ENCODE measurements at regions not wholly inside any gene's neighbourhood (a gene's known extent, or its start where the extent isn't known, plus 50 kb on each side); places are given as distances from the start of the nearest gene placed in this dataset.

GRCh38 chr13:31068119-31068423 is 93.6 kb downstream of the HSPH1 start:
- Mint-ChIP-seq H3K9me3 (no peaks in the 10 kb centered on the region; the same call in 2 of the 3 replicates), H3K27me3 (ENCODE audit: insufficient read depth, low read depth, poor library complexity) (peaks cover 2% of the 10 kb centered on the region), H3K36me3 (ENCODE audit: low read depth) (no peaks in the 10 kb centered on the region; the same call in 2 of the 3 replicates), H3K27ac (no peak overlapping the region), H3K4me3 (no peak overlapping the region), H3K4me1 (peaks cover 8% of the 10 kb centered on the region)
- Histone ChIP-seq H3K9me2 (ENCODE audit: insufficient read depth) (peaks cover 23% of the 10 kb centered on the region), H4K20me1 (replicated peaks; ENCODE audit: insufficient read depth) (no peaks in the 10 kb centered on the region), H3K27ac (ENCODE audit: low read depth) (no peak overlapping the region), H3K27me3 (ENCODE audit: insufficient read depth) (no peaks in the 10 kb centered on the region), H3K79me2 (replicated peaks; ENCODE audit: insufficient read depth) (no peaks in the 10 kb centered on the region), H3K36me3 (ENCODE audit: insufficient read depth) (no peaks in the 10 kb centered on the region), H3K4me3 (no peak overlapping the region), H3F3A (replicated peaks; ENCODE audit: low read depth) (no peaks in the 10 kb centered on the region), H2AFZ (no peak overlapping the region), H3K4me2 (no peak overlapping the region), H3K4me1 (ENCODE audit: insufficient read depth) (peaks cover 7% of the 10 kb centered on the region; the same call in 1 of the 2 replicates)
- DNase-seq (ENCODE audit: low spot score) (no peak), ATAC-seq (no peak)
- TF ChIP-seq CREB1 (CRISPR knock-in tag; IDR thresholded peaks at IDR 0.05; ENCODE audit: low read depth) (no peak), JUNB (IDR thresholded peaks at IDR 0.05; ENCODE audit: unreplicated experiment) (no peak), ZNF331 (CRISPR knock-in tag; IDR thresholded peaks at IDR 0.05; ENCODE audit: low read depth) (no peak), STAT1 (IDR thresholded peaks at IDR 0.05; ENCODE audit: unreplicated experiment) (no peak), ETS1 (IDR thresholded peaks at IDR 0.05) (no peak), EZH2phosphoT487 (IDR thresholded peaks at IDR 0.05; ENCODE audit: unreplicated experiment) (no peak)
- TF ChIP-seq, protein P1, sequence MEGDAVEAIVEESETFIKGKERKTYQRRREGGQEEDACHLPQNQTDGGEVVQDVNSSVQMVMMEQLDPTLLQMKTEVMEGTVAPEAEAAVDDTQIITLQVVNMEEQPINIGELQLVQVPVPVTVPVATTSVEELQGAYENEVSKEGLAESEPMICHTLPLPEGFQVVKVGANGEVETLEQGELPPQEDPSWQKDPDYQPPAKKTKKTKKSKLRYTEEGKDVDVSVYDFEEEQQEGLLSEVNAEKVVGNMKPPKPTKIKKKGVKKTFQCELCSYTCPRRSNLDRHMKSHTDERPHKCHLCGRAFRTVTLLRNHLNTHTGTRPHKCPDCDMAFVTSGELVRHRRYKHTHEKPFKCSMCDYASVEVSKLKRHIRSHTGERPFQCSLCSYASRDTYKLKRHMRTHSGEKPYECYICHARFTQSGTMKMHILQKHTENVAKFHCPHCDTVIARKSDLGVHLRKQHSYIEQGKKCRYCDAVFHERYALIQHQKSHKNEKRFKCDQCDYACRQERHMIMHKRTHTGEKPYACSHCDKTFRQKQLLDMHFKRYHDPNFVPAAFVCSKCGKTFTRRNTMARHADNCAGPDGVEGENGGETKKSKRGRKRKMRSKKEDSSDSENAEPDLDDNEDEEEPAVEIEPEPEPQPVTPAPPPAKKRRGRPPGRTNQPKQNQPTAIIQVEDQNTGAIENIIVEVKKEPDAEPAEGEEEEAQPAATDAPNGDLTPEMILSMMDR (conservative IDR thresholded peaks at IDR 0.05; ENCODE audit: low read depth in 2 of 2), result no peak
- TF ChIP-seq, protein P2, sequence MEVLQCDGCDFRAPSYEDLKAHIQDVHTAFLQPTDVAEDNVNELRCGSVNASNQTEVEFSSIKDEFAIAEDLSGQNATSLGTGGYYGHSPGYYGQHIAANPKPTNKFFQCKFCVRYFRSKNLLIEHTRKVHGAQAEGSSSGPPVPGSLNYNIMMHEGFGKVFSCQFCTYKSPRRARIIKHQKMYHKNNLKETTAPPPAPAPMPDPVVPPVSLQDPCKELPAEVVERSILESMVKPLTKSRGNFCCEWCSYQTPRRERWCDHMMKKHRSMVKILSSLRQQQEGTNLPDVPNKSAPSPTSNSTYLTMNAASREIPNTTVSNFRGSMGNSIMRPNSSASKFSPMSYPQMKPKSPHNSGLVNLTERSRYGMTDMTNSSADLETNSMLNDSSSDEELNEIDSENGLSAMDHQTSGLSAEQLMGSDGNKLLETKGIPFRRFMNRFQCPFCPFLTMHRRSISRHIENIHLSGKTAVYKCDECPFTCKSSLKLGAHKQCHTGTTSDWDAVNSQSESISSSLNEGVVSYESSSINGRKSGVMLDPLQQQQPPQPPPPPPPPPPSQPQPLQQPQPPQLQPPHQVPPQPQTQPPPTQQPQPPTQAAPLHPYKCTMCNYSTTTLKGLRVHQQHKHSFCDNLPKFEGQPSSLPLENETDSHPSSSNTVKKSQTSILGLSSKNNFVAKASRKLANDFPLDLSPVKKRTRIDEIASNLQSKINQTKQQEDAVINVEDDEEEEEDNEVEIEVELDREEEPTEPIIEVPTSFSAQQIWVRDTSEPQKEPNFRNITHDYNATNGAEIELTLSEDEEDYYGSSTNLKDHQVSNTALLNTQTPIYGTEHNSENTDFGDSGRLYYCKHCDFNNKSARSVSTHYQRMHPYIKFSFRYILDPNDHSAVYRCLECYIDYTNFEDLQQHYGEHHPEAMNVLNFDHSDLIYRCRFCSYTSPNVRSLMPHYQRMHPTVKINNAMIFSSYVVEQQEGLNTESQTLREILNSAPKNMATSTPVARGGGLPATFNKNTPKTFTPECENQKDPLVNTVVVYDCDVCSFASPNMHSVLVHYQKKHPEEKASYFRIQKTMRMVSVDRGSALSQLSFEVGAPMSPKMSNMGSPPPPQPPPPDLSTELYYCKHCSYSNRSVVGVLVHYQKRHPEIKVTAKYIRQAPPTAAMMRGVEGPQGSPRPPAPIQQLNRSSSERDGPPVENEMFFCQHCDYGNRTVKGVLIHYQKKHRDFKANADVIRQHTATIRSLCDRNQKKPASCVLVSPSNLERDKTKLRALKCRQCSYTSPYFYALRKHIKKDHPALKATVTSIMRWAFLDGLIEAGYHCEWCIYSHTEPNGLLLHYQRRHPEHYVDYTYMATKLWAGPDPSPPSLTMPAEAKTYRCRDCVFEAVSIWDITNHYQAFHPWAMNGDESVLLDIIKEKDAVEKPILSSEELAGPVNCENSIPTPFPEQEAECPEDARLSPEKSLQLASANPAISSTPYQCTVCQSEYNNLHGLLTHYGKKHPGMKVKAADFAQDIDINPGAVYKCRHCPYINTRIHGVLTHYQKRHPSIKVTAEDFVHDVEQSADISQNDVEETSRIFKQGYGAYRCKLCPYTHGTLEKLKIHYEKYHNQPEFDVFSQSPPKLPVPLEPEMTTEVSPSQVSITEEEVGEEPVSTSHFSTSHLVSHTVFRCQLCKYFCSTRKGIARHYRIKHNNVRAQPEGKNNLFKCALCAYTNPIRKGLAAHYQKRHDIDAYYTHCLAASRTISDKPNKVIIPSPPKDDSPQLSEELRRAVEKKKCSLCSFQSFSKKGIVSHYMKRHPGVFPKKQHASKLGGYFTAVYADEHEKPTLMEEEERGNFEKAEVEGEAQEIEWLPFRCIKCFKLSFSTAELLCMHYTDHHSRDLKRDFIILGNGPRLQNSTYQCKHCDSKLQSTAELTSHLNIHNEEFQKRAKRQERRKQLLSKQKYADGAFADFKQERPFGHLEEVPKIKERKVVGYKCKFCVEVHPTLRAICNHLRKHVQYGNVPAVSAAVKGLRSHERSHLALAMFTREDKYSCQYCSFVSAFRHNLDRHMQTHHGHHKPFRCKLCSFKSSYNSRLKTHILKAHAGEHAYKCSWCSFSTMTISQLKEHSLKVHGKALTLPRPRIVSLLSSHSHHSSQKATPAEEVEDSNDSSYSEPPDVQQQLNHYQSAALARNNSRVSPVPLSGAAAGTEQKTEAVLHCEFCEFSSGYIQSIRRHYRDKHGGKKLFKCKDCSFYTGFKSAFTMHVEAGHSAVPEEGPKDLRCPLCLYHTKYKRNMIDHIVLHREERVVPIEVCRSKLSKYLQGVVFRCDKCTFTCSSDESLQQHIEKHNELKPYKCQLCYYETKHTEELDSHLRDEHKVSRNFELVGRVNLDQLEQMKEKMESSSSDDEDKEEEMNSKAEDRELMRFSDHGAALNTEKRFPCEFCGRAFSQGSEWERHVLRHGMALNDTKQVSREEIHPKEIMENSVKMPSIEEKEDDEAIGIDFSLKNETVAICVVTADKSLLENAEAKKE (CRISPR knock-in tag; IDR thresholded peaks at IDR 0.05), result no peak
- TF ChIP-seq, protein P3, sequence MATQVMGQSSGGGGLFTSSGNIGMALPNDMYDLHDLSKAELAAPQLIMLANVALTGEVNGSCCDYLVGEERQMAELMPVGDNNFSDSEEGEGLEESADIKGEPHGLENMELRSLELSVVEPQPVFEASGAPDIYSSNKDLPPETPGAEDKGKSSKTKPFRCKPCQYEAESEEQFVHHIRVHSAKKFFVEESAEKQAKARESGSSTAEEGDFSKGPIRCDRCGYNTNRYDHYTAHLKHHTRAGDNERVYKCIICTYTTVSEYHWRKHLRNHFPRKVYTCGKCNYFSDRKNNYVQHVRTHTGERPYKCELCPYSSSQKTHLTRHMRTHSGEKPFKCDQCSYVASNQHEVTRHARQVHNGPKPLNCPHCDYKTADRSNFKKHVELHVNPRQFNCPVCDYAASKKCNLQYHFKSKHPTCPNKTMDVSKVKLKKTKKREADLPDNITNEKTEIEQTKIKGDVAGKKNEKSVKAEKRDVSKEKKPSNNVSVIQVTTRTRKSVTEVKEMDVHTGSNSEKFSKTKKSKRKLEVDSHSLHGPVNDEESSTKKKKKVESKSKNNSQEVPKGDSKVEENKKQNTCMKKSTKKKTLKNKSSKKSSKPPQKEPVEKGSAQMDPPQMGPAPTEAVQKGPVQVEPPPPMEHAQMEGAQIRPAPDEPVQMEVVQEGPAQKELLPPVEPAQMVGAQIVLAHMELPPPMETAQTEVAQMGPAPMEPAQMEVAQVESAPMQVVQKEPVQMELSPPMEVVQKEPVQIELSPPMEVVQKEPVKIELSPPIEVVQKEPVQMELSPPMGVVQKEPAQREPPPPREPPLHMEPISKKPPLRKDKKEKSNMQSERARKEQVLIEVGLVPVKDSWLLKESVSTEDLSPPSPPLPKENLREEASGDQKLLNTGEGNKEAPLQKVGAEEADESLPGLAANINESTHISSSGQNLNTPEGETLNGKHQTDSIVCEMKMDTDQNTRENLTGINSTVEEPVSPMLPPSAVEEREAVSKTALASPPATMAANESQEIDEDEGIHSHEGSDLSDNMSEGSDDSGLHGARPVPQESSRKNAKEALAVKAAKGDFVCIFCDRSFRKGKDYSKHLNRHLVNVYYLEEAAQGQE (IDR thresholded peaks at IDR 0.05; ENCODE audit: unreplicated experiment), result no peak
